ENCODE measurements at regions not wholly inside any gene's neighbourhood (a gene's known extent, or its start where the extent isn't known, plus 50 kb on each side); places are given as distances from the start of the nearest gene placed in this dataset.

- no peak for DNase-seq (ENCODE audit: low spot score)
- no peaks in the 10 kb centered on the region for H3K36me3 Mint-ChIP-seq (ENCODE audit: low read depth)
- H2AFZ ChIP-seq: peak overlapping the region; percentile 66
Observed at GRCh38 chr9:89970701-89971100, 365.9 kb downstream of the GADD45G start.

More at GRCh38 chr9:89970701-89971100, 365.9 kb downstream of the GADD45G start:
- Histone ChIP-seq H3K79me2 (replicated peaks; ENCODE audit: insufficient read depth) (no peaks in the 10 kb centered on the region), H3K27ac (ENCODE audit: low read depth) (no peak overlapping the region), H4K20me1 (replicated peaks; ENCODE audit: insufficient read depth) (no peaks in the 10 kb centered on the region), H3K36me3 (ENCODE audit: insufficient read depth) (no peaks in the 10 kb centered on the region), H3K4me3 (no peak overlapping the region), H3K9me2 (ENCODE audit: insufficient read depth) (no peaks in the 10 kb centered on the region), H3K4me1 (ENCODE audit: insufficient read depth) (no peaks in the 10 kb centered on the region), H3F3A (replicated peaks; ENCODE audit: low read depth) (no peaks in the 10 kb centered on the region), H3K27me3 (ENCODE audit: insufficient read depth) (no peaks in the 10 kb centered on the region), H3K4me2 (no peak overlapping the region)
- no peaks in the 10 kb centered on the region; the same call in 2 of the 3 replicates for H3K9me3 Mint-ChIP-seq
- no peaks in the 10 kb centered on the region for H3K4me1 Mint-ChIP-seq
- no peak overlapping the region for H3K27ac Mint-ChIP-seq
- no peak for TF ChIP-seq REST (IDR thresholded peaks at IDR 0.05; ENCODE audit: unreplicated experiment)
- TF ChIP-seq ETS1 (IDR thresholded peaks at IDR 0.05): no peak
- no peak for TF ChIP-seq EZH2 (IDR thresholded peaks at IDR 0.05; ENCODE audit: low read depth, unreplicated experiment)
- TF ChIP-seq ZNF462 (CRISPR knock-in tag; IDR thresholded peaks at IDR 0.05): no peak
- TF ChIP-seq ZNF331 (CRISPR knock-in tag; IDR thresholded peaks at IDR 0.05; ENCODE audit: low read depth): no peak
- no peak for TF ChIP-seq POLR2AphosphoS5 (IDR thresholded peaks at IDR 0.05; ENCODE audit: low read depth)
- no peak for TF ChIP-seq CREB1 (CRISPR knock-in tag; IDR thresholded peaks at IDR 0.05; ENCODE audit: low read depth)
- no peak for TF ChIP-seq STAT1 (IDR thresholded peaks at IDR 0.05; ENCODE audit: unreplicated experiment)
- no peak for TF ChIP-seq JUNB (IDR thresholded peaks at IDR 0.05; ENCODE audit: unreplicated experiment)
- H3K27me3 Mint-ChIP-seq (ENCODE audit: insufficient read depth, low read depth, poor library complexity): peaks cover 2% of the 10 kb centered on the region
- ATAC-seq: no peak
- H3K4me3 Mint-ChIP-seq: no peak overlapping the region

Measured in GM23338 (cell line).